HG02588 (cell line): ENCODE measurements at regions not wholly inside any gene's neighbourhood (a gene's known extent, or its start where the extent isn't known, plus 50 kb on each side); places are given as distances from the start of the nearest gene placed in this dataset.
"Not testable (repeated sequence)": the region's sequence is repeated elsewhere in the genome, so short reads cannot be mapped to it uniquely, and the experiment has no call there.

Experiments
- ATAC-seq: cut with Tn5 transposase; IDR thresholded peaks from one replicate; pipeline ENCODE4 v1.9.1; 2021; ENCODE audit warnings: mild to moderate bottlenecking, moderate library complexity; ENCODE audit not compliant: unreplicated experiment

DNA sequence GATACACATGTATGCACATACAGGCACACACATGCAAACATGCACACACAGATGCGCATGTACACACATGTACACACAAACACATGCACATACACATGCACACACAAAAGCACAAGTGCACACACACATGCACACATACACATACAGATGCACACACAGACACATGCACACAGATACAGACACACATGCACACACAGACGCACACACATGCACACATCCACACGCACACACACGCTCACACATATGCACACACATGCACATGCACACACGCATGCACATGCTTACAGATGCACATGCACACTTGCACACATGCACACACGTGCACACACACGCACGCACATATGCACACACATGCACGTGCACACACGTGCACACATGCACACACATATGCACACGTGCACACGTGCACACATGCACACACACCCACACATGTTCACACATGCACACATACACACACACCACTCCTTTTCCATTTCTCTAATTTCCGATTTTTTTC lies 283.8 kb upstream of the FRG2C start:
- no peak for ATAC-seq

DNA sequence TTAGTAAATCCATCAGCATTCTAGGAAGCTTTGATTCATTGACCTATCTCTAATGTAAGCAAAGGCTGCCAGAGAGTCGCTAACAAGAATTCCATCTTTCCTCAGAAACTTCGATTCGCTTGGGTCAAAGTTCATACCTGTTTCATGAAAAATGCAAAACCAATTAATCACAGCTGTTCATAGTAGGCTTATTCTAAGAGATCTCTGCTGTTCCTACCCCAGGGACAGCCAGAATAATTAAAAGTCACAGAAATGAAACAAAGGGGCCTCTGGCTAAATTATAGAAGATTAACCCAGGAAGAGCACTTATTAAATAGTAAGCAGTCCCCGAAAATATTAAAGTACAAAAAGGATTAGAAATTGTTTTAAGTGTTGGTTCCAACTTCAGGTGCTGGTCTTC lies 280.1 kb upstream of the FRG2C start:
- ATAC-seq: not testable (repeated sequence)

DNA sequence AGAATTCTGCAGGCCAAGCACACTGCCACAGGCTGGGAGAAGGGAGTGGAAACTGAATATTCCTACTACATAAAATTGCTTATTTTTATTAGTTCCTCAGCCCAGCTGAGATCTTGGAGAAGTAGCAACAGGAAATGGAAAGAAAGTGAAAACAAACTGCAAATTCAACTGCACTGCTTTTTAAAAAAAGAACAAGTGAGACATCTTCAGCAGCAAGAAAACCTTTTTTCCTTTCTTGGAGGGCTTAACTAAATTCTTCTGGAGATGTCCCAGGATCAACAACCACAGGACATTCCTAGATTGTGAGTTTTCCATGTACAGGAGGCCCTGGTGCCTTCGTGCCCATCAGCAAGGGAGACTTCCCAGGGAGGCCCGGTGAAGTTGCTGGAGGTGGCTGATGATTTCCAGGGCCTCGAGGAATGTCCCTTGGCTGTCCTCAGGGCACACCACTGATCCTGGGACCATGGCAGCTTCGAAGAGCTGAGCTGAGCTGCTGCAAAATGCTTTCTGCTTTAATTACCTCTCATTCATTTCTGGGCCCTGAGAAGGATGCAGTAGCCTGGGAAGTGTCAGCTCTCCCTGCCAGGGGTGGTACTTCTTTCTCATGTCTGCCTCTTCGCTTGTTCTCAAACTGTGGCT lies 275.5 kb upstream of the FRG2C start:
- ATAC-seq: not testable (repeated sequence)

DNA sequence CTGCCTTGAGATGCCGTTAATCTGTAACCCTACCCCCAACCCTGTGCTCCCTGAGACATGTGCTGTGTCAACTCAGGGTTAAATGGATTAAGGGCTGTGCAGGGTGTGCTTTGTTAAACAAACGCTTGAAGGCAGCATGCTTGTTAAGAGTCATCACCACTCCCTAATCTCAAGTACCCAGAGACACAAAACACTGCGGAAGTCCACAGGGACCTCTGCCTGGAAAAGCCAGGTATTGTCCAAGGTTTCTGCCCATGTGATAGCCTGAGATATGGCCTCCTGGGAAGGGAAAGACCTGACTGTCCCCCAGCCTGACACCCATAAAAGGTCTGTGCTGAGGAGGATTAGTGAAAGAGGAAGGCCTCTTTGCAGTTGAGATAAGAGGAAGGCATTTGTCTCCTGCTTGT lies 270.8 kb upstream of the FRG2C start:
- ATAC-seq: not testable (repeated sequence)

DNA sequence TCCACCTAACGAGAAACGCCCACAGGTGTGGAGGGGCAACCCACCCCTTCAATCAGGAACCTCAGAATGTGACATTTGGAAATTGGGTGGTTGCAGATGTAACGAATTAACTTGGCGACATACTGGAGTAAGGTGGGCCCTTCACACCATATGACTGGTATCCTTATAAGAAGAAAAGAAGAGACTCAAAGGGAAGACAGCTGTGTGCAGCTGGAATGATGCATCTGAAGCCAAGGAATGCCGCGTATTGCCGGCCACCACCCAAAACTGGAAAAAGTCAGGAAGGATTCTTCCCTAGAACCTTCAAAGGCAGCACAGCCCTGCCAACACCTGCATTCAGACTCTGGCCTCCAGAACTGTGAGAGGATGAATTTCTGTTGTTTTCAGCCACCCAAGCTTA lies 270.0 kb upstream of the FRG2C start:
- not testable (repeated sequence) for ATAC-seq

DNA sequence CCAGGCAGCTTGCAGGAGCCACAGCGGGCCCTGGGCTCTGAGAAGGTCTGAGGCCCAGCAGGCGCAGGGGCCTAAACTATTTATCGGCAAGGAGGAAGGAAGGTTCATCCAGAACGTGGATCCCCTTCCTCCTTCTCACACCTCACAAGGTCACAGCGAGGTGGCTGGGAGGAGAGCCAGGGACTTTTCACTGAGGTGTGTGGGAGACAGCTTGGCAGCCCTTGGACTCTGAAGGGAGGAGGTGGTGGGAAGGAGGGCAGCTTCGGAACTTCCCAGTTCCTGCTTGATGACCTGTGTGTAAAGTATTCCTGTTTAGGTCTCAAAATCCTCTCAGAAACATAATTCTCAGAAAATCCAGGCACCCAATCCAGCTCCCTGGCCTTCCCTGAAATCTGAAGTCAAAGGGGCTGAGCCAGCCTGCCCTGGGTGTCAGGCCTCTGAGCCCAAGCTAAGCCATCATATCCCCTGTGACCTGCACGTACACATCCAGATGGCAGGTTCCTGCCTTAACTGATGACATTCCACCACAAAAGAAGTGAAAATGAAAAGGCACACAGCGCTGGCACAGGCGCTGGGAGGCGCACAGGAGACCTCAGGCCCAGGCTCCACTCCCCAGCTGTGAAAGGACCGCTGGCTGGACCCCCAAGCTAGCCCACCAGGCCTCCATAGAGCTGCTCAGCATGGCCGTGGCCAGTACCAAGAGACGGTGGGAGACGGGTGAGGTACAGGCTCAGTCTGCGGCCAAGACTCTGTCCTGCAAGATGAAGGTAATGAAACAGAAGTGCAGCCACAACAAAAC lies 269.4 kb upstream of the FRG2C start:
- not testable (repeated sequence) for ATAC-seq

DNA sequence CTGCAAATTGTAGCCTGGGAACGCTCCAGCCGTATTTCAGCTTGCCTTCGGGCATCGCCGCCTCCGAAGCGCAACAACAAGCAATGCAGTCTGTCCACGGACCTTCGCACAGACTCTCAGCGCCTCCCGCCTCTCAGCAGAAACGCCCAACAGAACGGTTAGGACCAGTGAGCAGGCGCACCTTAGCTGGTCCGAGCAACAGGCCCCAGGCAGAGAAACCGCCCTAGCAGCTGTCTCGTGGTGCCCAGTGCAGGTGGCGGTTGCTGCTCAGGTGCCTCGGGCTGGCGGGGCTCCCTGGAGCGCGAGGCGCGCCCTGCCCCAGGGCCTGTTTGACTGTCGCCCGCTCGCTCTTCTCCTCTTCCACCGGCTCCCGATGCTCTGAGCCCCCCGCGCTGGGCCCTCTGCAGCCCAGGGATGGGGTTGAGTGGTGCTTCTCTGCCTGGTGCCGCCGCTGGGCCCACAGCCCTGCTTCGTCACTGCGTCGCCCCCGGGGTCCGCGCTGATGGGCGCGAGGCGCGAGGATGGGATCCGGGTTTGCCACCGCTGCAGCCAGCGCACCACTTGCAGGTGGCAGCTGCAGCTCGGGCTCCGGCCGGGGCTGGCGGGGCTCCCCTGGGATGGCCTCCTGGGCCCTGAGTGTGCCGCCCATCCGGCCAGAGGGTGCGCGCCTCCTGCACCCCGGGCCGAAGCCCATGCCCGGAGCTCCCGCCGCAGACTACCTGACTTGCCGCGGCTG lies 268.4 kb upstream of the FRG2C start:
- no peak for ATAC-seq

DNA sequence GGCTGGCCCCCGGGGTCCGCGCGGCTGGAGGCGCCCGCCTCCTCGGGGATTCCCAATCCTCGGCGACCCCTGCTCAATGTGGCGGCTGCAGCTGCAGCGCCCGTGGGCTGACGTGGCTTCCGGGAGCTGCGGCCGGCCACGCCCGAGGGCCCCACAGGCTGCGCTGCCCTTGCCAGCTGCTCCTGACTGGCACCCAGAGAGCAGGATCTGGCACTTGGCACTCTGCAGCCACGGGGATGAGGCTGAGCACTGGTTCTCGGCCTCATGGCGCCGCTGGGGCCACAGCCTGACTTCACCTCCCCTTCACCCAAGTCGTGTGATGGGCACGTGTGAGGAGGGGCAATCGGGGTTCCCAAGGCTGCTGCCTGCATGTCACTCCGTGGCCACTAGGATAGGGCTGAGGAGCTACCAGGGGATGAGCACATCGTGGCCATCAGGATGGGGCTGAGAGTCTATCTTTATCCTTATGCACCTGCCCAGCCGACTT lies 267.8 kb upstream of the FRG2C start:
- ATAC-seq: no peak

DNA sequence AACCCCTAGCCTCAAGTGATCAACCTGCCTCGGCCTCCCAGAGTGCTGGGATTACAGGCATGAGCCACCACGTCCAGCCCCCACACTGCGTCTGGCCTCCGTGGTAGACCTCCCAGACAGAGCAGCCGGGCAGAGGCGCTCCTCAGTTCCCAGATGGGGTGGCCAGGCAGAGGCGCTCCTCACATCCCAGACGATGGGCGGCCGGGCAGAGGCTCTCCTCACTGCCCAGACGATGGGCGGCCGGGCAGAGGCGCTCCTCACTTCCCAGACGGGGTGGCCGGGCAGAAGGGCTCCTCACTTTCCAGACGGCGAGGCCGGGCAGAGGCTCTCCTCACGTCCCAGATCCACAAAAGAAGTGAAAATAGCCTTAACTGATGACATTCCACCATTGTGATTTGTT lies 266.6 kb upstream of the FRG2C start:
- ATAC-seq: not testable (repeated sequence)

DNA sequence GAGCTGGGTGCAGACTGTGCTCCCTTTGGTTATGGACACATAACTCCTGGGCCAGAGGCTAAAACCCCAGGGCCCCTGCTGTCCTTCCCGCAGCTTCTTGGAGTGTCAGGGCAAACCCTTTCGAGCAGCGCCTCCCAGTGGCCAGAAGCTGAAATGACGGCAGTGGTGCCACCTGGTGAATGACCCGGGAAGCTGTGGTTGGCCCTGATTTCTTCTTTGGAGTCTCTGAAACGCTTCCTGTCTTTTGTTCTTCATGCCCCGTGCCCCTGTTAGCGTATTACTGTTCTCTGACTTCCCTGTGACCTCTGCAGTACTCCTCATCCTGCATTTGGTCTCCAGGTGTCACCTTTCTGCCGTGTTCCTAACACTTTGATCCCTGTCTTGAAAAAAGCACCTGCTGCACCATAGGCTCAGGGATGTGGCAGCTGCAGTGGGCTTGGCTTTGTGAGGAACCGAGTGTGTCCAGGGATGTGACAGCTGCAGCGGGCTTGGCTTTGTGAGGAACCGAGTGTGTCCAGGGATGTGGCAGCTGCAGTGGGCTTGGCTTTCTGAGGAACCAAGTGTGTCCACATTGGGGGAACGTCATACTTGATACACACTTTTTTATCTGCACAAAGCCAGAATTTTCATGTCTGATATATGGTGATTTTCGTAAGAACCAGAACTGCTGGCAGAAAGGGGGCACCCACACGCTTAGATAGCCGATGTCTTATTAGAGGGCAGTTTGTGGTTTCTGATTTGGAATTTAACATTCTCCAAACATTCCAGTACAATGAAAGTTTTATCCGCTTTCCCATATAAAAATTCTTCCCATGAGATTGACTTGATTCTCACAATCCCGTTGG lies 241.8 kb upstream of the FRG2C start:
- ATAC-seq: not testable (repeated sequence)

DNA sequence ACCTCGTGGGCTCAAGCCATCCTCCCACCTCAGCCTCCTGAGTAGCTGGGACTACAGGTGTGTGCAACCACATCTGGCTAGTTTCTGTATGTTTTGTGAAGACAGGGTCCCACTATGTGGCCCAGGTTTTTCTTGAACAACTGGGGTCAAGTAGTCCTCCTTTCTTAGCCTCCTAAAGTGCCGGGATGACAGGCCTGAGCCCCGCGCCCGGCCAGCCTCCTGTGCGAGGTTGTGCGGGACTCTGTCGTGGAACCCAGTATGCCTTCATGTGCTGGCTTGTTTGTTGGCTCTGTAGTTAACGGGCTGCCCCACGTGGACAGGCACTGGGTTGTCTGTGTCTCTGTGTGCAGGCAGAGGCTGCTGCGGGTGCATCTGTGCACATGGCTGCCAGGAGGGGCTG lies 238.7 kb upstream of the FRG2C start:
- not testable (repeated sequence) for ATAC-seq

DNA sequence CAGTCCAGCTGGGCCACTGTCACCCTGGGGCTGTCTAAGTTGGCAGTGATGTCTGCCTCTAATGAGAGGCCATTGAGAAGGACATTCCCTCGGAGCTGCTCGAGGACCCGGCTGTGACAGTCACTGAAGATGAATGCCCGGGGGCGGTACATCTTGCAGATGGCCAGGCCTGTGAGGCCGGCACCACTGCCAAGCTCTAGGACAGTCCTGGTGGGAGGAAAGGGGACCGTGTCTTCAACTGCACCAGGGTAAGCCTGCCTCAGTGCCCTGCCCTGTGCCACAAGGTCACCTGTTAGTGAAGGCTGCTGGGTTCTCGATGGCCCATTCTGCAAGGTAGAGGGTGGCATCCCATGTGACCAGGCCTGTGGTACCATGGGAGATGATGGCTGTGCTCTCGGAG lies 236.6 kb upstream of the FRG2C start:
- ATAC-seq: not testable (repeated sequence)

DNA sequence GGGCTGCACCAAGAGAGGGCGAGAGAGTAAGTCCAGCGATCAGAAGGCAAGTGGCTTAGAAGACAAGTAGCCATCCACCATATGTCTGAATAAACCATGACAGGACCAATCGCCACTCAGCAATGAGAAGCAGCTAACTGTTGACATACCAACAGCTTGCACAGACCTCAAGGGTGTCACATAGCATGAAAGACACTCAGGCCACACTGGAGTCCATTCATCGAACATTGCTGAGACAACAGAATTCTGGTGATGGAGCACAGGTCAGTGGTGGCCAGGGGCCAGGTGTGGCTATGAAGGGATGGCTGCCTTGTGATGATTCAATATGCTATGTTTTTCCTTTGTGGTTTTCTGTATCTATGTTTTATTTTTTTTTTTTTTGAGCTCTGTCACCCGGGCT lies 236.2 kb upstream of the FRG2C start:
- not testable (repeated sequence) for ATAC-seq

DNA sequence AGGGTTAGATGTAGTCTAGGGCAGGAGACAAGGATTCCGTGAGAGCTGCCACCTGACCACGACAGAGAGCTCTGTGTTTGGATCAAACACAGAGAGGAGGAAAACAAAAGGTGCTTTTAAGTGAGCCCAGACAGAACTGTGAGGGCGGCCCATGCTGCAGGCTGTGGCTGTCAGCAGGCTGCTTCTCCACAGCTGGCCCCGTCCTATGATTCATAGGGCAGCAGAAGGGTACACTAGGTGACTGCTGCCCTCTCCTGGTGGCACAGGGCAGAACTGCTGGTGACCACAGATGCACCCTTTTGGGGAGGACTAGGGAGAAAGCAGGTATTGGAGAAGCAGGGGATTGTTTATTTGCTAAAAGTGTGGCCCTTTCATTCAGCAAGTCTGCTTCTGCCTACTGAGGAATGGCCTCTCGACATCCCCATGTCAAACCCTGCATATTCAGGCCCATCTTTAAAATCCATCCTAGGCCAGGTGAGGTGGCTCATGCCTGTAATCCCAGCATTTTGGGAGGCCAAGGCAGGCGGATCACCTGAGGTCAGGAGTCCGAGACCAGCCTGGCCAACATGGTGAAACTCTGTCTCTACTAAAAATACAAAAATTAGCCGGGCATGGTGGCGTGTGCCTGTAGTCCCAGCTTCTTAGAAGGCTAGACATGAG lies 234.4 kb upstream of the FRG2C start:
- ATAC-seq: not testable (repeated sequence)

DNA sequence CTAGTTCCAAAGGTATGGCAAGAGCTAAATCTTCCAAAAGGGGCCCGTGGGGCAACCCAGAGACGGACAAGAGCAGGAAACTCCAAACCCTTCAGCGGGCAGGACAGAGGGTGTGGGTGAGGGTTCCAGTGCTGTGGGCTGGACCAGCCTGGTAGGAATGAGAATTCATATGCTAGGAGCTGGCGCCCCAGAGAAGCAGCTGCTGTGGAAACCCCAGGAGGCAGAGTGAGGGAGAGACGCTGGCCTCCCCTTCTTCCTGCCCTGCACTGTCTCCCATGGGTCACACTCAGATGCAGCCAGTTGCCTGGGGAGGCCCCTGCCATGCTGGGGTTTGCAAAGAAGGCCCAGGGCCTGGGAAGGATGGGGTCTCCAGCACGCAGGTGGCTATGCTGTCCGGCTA lies 233.7 kb upstream of the FRG2C start:
- not testable (repeated sequence) for ATAC-seq

DNA sequence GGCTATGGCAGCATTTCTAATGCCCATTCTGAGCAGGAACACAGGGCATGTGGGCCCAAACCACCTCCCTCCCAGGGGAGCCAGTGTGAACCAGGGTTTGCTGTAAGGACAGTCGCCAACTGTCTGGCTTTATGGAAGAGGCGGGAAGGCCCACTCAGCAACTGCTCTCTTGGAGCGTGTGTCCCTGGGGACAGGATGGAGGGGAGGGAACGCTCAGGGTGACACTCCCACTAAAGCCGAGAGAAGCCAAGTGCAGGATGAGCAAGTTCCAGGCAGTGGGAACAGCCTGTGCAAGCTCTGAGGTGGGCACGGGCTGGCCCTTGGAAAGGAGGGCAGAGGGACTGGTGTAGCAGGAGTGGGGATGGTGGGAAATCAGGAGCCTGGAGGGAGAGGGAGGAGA lies 233.0 kb upstream of the FRG2C start:
- not testable (repeated sequence) for ATAC-seq

DNA sequence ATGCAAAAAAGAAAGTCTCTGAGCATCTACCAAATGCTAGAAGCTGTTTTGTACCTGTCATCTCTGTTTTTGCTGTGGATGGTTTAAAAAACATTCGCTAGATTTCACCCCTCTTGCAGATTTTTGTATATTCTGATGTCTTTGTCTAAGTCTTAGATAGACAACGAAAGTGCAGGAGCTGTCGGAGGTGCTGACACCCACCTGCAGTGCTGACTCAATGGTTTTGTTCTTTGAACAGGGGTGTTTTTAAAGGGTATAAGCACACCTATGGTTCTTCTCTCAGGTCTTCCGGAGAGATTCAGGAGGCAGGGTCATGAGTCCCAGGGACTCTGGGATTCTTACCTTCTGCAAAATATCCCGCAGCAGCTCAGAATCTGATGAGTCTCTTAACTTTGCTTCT lies 231.7 kb upstream of the FRG2C start:
- not testable (repeated sequence) for ATAC-seq

DNA sequence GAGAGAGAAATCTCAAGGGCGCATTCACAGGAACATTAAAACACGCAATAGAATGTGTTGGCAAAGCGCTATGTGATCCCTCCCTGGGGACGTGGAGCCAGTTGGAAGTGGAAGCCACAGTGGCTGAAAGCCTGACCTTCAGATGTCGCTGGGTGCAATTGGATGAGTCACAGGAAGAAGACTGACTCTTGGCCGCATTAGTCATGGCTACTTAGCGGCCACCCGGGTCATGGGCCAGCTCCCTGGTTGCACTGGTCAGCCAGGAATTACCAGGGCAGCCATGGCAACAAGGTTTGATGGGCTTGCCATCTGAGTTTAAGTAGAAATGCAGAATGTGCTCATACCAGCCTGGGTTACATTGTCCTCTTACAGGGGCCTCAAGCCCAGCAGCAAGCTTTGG lies 231.2 kb upstream of the FRG2C start:
- not testable (repeated sequence) for ATAC-seq

DNA sequence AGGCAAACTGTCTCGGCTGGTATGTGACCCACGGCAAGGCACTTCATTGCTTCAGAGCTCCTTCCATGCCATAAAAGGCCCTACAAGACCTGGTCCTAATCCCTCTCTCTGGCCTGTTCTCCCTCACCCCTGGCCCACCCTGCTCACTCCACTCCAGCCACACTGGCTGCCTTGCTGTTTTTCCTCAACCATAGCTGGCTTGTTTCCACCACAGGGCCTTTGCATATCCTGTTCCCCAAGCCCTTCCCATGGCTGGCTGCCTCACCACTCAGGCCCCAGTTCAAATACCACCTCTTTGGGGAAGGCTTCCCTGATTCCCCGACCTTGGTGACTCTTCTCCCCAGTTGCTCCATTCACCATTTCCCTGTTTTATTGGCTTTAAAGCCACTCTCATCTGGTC lies 230.8 kb upstream of the FRG2C start:
- ATAC-seq: not testable (repeated sequence)
